ENCODE measurements at regions not wholly inside any gene's neighbourhood (a gene's known extent, or its start where the extent isn't known, plus 50 kb on each side); places are given as distances from the start of the nearest gene placed in this dataset.
"Not testable (repeated sequence)": the region's sequence is repeated elsewhere in the genome, so short reads cannot be mapped to it uniquely, and the experiment has no call there.

DNA sequence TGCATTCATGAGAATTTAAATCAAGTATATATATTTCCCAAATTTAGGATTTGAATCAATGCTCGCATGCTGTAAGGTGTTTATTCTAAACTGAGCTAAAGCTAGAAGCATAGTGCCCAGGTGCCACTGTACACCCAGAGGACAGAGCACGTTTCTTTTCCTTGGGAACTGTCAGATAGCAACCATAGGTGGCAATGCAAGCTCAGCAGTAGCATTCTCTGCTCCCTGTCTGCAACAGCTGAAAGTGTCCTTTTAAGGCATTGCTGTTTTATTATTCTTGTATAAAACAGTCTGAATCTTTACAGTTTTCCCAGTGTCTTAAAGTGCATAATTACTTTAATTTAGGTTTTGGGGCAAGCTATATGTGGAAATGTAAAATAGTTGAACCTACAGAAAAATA, 443.4 kb upstream of the MMS22L start:
- FAIRE-seq (no peak), DNase-seq (ENCODE audit: insufficient read length, low spot score) (no peak)
- TF ChIP-seq PAX5 (IDR thresholded peaks at IDR 0.05; ENCODE audit: insufficient read depth, low read length, severe bottlenecking) (no peak), POU2F2 (IDR thresholded peaks at IDR 0.05; ENCODE audit: low read depth, low read length) (no peak)

DNA sequence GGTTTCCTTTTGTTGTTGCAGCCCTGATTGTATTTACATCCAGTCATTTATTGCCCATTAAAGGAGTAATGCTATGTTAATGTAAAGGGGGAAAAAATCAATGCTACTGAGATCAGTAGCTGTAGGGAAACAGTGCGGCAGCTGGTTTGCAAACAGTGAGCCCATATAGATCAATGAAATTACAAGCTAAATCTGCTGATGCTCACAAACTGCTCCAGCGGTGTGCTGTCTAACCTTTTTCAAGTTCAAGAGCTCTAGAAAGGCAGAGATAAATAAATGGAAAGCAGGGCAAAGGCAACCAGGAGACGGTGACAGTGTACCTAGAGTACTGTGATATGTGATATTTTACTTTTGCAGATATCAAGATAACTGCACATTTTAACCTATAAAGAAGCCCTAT, 449.0 kb upstream of the MMS22L start:
- TF ChIP-seq POU2F2 (IDR thresholded peaks at IDR 0.05; ENCODE audit: low read depth, low read length) (no peak), SPI1 (IDR thresholded peaks at IDR 0.05; ENCODE audit: low read depth, low read length) (no peak), POLR2A (IDR thresholded peaks at IDR 0.05; ENCODE audit: low read depth, low read length) (no peak), POLR2AphosphoS5 (IDR thresholded peaks at IDR 0.05; ENCODE audit: low read depth, low read length) (no peak), PAX5 (IDR thresholded peaks at IDR 0.05; ENCODE audit: insufficient read depth, low read length, severe bottlenecking) (no peak), TAF1 (IDR thresholded peaks at IDR 0.05; ENCODE audit: low read depth, low read length) (no peak)
- no peak for FAIRE-seq
- DNase-seq (ENCODE audit: insufficient read length, low spot score) = no peak

DNA sequence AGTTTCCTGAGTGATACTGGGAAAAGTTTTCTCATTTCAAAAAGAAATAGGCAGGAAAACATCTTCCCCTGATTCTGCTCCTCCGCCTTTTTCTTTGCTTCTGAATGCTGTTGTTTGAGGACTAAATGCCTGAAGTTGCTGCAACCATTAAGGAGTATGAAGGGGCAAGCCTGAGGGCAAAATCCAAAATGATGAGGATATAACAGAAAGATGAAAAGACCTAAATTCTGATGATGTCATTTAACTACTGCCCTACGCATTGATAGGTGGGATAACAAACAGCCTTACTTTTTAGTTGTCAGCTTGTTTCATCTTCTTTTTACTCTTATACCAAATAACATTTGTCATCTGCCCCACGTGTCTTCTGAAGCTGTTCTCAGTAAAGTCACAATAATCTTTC, 474.6 kb upstream of the MMS22L start:
- FAIRE-seq = no peak
- no peak for DNase-seq (ENCODE audit: insufficient read length, low spot score)
- TF ChIP-seq SPI1 (IDR thresholded peaks at IDR 0.05; ENCODE audit: low read depth, low read length) = no peak
- no peak for TF ChIP-seq PAX5 (IDR thresholded peaks at IDR 0.05; ENCODE audit: insufficient read depth, low read length, severe bottlenecking)
- TF ChIP-seq POLR2A (IDR thresholded peaks at IDR 0.05; ENCODE audit: low read depth, low read length) = no peak
- TF ChIP-seq POLR2AphosphoS5 (IDR thresholded peaks at IDR 0.05; ENCODE audit: low read depth, low read length) = no peak
- TF ChIP-seq POU2F2 (IDR thresholded peaks at IDR 0.05; ENCODE audit: low read depth, low read length) = no peak
- TF ChIP-seq TAF1 (IDR thresholded peaks at IDR 0.05; ENCODE audit: low read depth, low read length) = no peak

DNA sequence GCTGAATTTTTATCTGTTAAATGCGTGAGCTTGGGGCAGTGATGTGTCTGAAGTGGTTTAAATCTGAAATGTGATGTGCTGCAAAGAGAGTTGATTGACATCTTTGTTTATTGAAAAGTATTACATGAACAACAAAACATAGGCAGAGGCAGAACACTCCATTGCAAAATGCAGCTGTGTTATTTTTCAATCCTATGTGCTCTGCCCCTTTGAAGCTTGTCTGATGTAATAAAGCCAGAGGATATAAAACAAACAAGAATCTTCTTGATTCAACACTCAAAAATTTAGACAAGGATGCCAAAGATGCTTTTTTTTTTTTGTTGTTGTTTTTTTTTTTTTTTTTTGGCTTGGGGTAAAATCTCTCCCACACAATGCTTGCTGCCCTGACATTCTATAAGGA, 482.4 kb upstream of the MMS22L start:
- FAIRE-seq (no peak), DNase-seq (ENCODE audit: insufficient read length, low spot score) (no peak)
- no peak for TF ChIP-seq POU2F2 (IDR thresholded peaks at IDR 0.05; ENCODE audit: low read depth, low read length)
- TF ChIP-seq SPI1 (IDR thresholded peaks at IDR 0.05; ENCODE audit: low read depth, low read length) = no peak
- TF ChIP-seq POLR2A (IDR thresholded peaks at IDR 0.05; ENCODE audit: low read depth, low read length) = no peak
- no peak for TF ChIP-seq TAF1 (IDR thresholded peaks at IDR 0.05; ENCODE audit: low read depth, low read length)
- TF ChIP-seq POLR2AphosphoS5 (IDR thresholded peaks at IDR 0.05; ENCODE audit: low read depth, low read length) = no peak
- no peak for TF ChIP-seq PAX5 (IDR thresholded peaks at IDR 0.05; ENCODE audit: insufficient read depth, low read length, severe bottlenecking)

DNA sequence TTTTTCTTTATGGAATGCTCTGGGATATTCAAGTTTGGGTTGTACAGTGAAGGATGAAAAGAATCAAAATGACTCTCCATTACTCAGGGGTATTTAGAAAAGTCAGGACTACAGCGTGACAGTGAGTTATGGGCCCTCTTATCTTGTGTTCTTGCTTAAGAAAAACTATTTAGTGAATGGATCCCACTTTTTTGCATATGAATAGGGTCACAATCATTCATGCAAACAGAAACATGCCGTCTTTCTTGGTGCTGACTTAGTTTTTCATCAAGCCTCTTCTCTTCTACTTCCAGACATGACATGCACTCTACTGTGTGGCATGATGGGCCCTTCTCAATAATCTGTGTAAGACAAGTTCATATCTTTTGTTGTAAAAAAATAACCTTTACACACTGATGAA, 488.4 kb upstream of the MMS22L start:
- no peak for FAIRE-seq

DNA sequence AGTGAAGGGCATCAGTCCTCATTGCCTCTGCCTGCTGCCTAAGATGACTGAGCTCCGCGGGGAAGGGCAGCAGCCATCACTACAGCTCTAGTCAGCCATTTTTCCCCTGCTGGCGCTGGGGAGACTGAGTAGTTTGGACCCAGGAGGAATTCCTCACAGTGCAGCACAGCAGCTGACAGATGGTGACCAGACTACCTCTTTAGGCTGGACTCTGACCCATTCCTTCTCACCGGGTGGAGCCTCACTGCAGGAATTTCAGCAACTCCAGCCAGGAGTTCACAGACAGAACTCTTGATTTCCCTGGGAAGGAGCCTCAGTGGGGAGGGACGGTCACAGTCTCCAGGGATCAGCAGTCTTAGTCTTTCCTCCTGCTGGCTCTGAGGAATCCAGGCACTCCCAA, 492.0 kb upstream of the MMS22L start:
- no peak for DNase-seq (ENCODE audit: insufficient read length, low spot score)
- TF ChIP-seq POU2F2 (IDR thresholded peaks at IDR 0.05; ENCODE audit: low read depth, low read length) (no peak), POLR2A (IDR thresholded peaks at IDR 0.05; ENCODE audit: low read depth, low read length) (no peak), TAF1 (IDR thresholded peaks at IDR 0.05; ENCODE audit: low read depth, low read length) (no peak), POLR2AphosphoS5 (IDR thresholded peaks at IDR 0.05; ENCODE audit: low read depth, low read length) (no peak), PAX5 (IDR thresholded peaks at IDR 0.05; ENCODE audit: insufficient read depth, low read length, severe bottlenecking) (no peak), SPI1 (IDR thresholded peaks at IDR 0.05; ENCODE audit: low read depth, low read length) (no peak)
- FAIRE-seq = no peak

More for the DNA sequence above, 488.4 kb upstream of the MMS22L start:
- TF ChIP-seq POLR2AphosphoS5 (IDR thresholded peaks at IDR 0.05; ENCODE audit: low read depth, low read length) = no peak
- TF ChIP-seq POU2F2 (IDR thresholded peaks at IDR 0.05; ENCODE audit: low read depth, low read length) = no peak
- TF ChIP-seq POLR2A (IDR thresholded peaks at IDR 0.05; ENCODE audit: low read depth, low read length) = no peak
- TF ChIP-seq PAX5 (IDR thresholded peaks at IDR 0.05; ENCODE audit: insufficient read depth, low read length, severe bottlenecking) = no peak
- TF ChIP-seq SPI1 (IDR thresholded peaks at IDR 0.05; ENCODE audit: low read depth, low read length) = no peak
- TF ChIP-seq TAF1 (IDR thresholded peaks at IDR 0.05; ENCODE audit: low read depth, low read length) = no peak
- DNase-seq (ENCODE audit: insufficient read length, low spot score) = no peak

DNA sequence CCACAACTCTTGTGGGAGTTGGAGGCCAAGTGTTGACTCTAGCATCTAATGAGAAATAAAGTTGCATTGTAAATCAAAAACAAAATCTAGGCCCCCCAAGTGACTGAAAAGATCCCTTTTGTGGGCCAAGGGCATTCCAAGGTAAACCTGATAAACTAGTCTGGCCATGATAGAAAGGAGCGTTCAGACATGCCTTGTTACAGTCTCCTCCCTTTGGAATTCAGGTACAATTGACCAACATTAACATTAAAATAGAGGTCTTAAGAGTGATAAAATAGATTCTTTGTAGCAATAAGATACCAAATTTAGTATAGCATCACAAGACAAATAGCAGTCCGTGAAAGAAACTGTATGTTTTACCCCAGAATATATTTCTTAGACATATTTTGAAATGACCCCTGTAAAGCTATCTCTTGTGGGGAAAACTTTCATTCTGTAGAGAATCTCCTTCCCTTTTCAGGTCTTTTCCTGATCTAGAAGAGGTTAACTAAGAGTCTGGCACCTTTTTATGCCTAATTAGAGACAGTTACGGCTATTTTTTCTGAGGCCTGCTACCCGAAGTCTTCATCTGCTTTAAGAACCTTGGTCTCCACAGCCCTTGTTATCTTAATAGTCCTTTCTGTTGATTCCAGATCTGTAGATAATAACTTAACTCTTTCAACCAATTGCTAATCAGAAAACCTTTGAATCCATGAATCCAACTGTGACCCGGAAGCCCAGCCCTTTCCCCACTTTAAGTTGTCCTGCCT, 495.4 kb upstream of the MMS22L start:
- FAIRE-seq = no peak
- no peak for TF ChIP-seq POLR2AphosphoS5 (IDR thresholded peaks at IDR 0.05; ENCODE audit: low read depth, low read length)
- no peak for TF ChIP-seq POU2F2 (IDR thresholded peaks at IDR 0.05; ENCODE audit: low read depth, low read length)
- TF ChIP-seq SPI1 (IDR thresholded peaks at IDR 0.05; ENCODE audit: low read depth, low read length) = no peak
- DNase-seq (ENCODE audit: insufficient read length, low spot score) = no peak

DNA sequence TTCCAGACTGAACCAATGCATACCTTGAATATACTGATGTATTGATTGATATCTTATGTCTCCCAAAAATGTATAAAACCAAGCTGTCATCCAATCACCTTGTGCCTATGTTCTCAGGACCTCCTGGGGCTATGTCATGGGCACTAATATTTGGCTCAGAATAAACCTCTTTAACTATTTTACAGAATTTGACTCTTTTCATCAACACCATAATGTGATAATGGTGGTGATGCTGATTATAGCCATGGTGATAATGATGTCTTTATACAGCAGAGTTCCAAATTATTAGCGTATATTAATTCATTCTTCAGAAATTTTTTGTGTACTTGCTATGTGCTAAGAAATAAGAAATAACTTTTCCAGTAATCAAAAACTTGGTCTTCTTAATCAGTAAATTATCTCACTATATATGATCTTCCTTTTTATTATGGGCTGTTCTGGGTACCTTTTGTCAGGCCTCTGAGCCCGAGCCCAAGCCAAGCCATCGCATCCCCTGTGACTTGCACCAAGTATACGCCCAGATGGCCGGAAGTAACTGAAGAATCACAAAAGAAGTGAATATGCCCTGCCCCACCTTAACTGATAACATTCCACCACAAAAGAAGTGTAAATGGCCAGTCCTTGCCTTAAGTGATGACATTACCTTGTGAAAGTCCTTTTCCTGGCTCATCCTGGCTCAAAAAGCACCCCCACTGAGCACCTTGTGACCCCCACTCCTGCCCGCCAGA, 496.2 kb upstream of the MMS22L start:
- not testable (repeated sequence) for FAIRE-seq

DNA sequence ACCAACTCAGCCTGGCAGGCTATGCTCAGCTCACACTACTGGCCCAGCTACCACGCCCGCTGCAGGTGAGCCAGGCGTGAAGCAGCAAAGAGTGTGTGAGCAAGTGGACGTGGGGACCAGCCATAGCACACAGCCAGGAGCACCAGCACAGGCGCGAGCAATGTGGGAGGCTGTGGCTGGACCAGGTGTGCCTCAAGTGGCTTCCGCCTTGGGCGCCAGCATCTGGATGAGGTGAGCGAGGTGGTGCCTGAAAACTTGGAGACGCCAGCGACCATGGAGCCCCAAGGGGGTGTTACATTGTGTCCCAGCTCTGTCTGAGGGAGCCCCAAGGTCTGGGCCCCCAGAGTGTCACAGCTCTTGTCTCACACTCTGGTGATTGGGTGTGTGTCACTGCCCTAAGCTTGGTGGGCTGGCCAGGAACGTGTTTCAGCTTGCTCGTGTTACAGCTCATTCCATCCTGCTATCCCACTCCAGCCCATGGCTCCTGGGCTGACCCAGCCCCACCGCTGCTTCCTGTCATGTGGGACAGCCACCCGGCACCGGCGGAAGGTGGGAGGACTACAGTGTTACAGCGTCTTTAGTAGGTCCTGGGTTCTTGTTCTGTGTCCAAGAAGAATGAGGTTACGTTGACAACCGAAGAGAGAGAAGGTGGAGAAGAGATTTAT, 508.0 kb upstream of the MMS22L start:
- no peak for DNase-seq (ENCODE audit: insufficient read length, low spot score)
- TF ChIP-seq POU2F2 (IDR thresholded peaks at IDR 0.05; ENCODE audit: low read depth, low read length) (no peak), PAX5 (IDR thresholded peaks at IDR 0.05; ENCODE audit: insufficient read depth, low read length, severe bottlenecking) (no peak), POLR2A (IDR thresholded peaks at IDR 0.05; ENCODE audit: low read depth, low read length) (no peak), POLR2AphosphoS5 (IDR thresholded peaks at IDR 0.05; ENCODE audit: low read depth, low read length) (no peak), SPI1 (IDR thresholded peaks at IDR 0.05; ENCODE audit: low read depth, low read length) (no peak), TAF1 (IDR thresholded peaks at IDR 0.05; ENCODE audit: low read depth, low read length) (no peak)
- FAIRE-seq = no peak

More for the DNA sequence above, 496.2 kb upstream of the MMS22L start:
- DNase-seq (ENCODE audit: insufficient read length, low spot score) = not testable (repeated sequence)

DNA sequence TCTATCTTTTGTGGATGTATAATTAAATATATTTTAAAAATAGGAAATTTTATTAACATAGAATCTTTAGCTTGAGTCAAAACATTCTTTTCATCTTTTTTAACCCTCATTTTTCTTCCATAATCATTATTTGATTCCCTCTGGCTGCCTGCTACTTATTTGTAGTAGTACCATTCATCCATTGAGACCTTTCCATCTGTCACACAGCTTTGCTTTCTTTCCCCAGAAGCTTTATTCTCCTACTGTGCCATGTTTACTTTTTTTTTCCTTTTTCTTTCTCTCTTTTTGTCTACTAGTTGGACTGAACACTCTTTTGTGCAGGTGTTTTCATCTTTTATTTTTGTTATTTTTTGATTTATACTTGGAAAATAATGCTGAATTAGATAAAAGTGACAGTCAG, 522.6 kb upstream of the MMS22L start:
- DNase-seq (ENCODE audit: insufficient read length, low spot score) (no peak), FAIRE-seq (no peak)
- TF ChIP-seq PAX5 (IDR thresholded peaks at IDR 0.05; ENCODE audit: insufficient read depth, low read length, severe bottlenecking) = no peak
- no peak for TF ChIP-seq SPI1 (IDR thresholded peaks at IDR 0.05; ENCODE audit: low read depth, low read length)
- TF ChIP-seq POU2F2 (IDR thresholded peaks at IDR 0.05; ENCODE audit: low read depth, low read length) = no peak
- no peak for TF ChIP-seq POLR2AphosphoS5 (IDR thresholded peaks at IDR 0.05; ENCODE audit: low read depth, low read length)
- no peak for TF ChIP-seq TAF1 (IDR thresholded peaks at IDR 0.05; ENCODE audit: low read depth, low read length)
- no peak for TF ChIP-seq POLR2A (IDR thresholded peaks at IDR 0.05; ENCODE audit: low read depth, low read length)
